GM23248 (cell line): ENCODE measurements at regions not wholly inside any gene's neighbourhood (a gene's known extent, or its start where the extent isn't known, plus 50 kb on each side); places are given as distances from the start of the nearest gene placed in this dataset.

ENCODE experiments used
- EZH2 ChIP-seq: fragments of 200-600 bp; sonication (generic); IDR thresholded peaks from 2 replicates; pipeline ENCODE4 v1.6.1; 2018; ENCODE audit warnings: antibody characterized with exemption, mild to moderate bottlenecking; ENCODE audit not compliant: insufficient read depth, poor library complexity, severe bottlenecking
- EZH2phosphoT487 ChIP-seq: fragments of 200-600 bp; sonication (generic); IDR thresholded peaks from 2 replicates; pipeline ENCODE4 v1.6.1; 2018; ENCODE audit warnings: antibody characterized with exemption, moderate library complexity, mild to moderate bottlenecking, low read depth; ENCODE audit not compliant: insufficient read depth

DNA sequence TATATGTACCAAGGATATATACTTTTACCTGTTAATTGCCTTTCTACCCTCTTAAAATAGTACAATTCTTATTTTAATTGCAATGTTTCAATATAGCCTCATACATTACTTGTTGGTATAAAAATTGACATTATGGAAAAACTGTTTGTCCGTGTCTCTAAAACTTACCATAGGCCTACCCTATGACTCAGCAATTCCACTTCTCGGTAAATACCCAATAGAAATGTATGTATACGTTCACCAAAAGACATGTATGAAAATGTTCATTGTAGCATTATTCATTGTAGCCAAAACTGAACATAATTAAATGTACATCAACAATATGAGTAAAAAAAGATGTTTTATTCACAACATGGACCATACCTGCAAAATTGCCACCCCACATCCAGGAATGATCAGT, 679.2 kb upstream of the UBE2E2 start:
- TF ChIP-seq EZH2, result no peak
- TF ChIP-seq EZH2phosphoT487, result no peak
